Ovary (tissue), 3 donors: ENCODE measurements at regions not wholly inside any gene's neighbourhood (a gene's known extent, or its start where the extent isn't known, plus 50 kb on each side); places are given as distances from the start of the nearest gene placed in this dataset.

Experiments
- EP300 ChIP-seq: sonication (generic); formaldehyde crosslinking; IDR thresholded peaks from one replicate; pipeline ENCODE4 v1.6.1; 2017; ENCODE audit warnings: antibody characterized with exemption
- POLR2A ChIP-seq: fragments of 450-650 bp; IDR thresholded peaks from one replicate; pipeline ENCODE4 v1.6.1; 2017; ENCODE audit warnings: antibody characterized with exemption, mild to moderate bottlenecking, moderate library complexity
- TF ChIP-seq, protein P1 (sequence below), 3 donors: fragments of 450-650 bp in 2 of 3; fragments of 200-600 bp in 1 of 3; IDR thresholded peaks; one replicate each; pipeline versions ENCODE4 v1.5.1 to v1.8.0; 2016 to 2022; ENCODE audit warnings: antibody characterized with exemption in 3 of 3, mild to moderate bottlenecking in 1 of 3
- donor health status: DM: no; HTN: no; CAD: no.

DNA sequence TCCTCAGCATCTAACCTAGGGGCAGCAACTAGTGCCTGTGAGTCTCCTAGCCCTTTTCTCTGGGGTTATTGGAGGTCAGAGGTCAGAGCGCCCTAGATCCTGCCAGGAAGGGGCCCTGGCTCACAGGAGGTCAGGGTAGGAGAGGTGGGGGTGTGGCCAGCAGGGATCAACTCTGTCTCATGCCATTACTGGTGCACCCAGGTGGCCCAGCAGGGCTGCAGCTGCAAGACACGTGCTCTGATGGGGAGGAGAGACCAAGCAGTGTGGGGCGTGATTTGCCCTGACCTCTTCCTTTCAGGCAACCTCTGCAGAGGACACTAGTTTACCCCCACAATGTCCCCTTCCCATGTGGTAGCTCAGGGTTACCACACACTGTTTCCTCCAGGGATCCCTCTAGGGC lies 73.3 kb upstream of the ZNF30 start:
- TF ChIP-seq, protein P1, sequence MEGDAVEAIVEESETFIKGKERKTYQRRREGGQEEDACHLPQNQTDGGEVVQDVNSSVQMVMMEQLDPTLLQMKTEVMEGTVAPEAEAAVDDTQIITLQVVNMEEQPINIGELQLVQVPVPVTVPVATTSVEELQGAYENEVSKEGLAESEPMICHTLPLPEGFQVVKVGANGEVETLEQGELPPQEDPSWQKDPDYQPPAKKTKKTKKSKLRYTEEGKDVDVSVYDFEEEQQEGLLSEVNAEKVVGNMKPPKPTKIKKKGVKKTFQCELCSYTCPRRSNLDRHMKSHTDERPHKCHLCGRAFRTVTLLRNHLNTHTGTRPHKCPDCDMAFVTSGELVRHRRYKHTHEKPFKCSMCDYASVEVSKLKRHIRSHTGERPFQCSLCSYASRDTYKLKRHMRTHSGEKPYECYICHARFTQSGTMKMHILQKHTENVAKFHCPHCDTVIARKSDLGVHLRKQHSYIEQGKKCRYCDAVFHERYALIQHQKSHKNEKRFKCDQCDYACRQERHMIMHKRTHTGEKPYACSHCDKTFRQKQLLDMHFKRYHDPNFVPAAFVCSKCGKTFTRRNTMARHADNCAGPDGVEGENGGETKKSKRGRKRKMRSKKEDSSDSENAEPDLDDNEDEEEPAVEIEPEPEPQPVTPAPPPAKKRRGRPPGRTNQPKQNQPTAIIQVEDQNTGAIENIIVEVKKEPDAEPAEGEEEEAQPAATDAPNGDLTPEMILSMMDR (IDR thresholded peaks at IDR 0.05): no peak
- TF ChIP-seq POLR2A: no peak
- TF ChIP-seq EP300: no peak
